Epithelial cell of prostate (primary cell): ENCODE measurements at regions not wholly inside any gene's neighbourhood (a gene's known extent, or its start where the extent isn't known, plus 50 kb on each side); places are given as distances from the start of the nearest gene placed in this dataset.
A peak's percentile ranks its signal among the peaks of the same experiment; 100 is the strongest.

Experiments
- DNase-seq: peaks from one replicate; pipeline ENCODE4 v3.0.0-alpha.2; 2011; ENCODE audit warnings: low read depth, low spot score
- H3K27ac ChIP-seq: fragments of 450-650 bp; 2 replicates; pipeline ENCODE4 v1.5.1; 2017; ENCODE audit warnings: mild to moderate bottlenecking

- no peak overlapping the region for H3K27ac ChIP-seq
- DNase-seq, result no peak
Observed at GRCh38 chr18:57991552-57991951, 52.5 kb upstream of the NEDD4L start.

DNA sequence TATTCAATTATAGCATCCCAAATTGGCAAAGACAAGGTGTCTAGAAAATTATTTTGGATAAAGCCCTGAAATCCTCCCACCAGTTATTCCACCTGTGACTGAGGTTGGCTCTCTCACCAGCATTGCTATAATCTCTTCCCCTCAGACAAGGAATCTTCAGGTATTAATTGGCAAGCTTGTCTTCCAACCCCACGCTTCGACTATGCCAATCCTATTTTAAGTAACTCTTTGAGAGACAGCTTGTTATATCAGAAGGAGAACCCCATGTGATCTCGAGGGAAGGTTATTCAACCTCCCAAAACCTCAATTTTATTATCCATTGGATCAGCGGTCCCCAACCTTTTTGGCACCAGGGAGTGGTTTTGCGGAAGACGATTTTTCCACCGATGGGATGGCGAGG lies 54.5 kb upstream of the NEDD4L start:
- DNase-seq, result no peak
- no peak overlapping the region for H3K27ac ChIP-seq

- no peak for DNase-seq
- H3K27ac ChIP-seq, result no peak overlapping the region
Observed at GRCh38 chr18:57984490-57985115, 59.4 kb upstream of the NEDD4L start.

DNA sequence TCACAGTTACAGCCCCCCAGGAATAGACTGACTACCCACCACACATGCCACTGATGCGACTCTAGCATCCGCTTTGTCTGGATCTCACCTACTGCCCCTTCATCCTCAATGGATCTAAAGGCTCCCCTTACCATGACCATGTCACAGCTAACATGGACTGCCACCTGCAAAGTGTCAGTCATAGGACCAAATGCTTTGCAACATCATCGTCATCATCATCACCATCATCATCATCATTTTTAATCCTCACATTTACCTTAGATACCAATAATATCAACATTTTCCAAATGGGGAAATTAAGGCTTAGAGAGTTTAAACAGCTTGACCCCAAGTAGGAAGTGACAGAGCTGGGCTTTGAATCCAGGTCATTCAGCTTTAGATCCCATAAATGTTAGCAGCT lies 60.1 kb upstream of the NEDD4L start:
- no peak for DNase-seq
- no peak overlapping the region for H3K27ac ChIP-seq

DNA sequence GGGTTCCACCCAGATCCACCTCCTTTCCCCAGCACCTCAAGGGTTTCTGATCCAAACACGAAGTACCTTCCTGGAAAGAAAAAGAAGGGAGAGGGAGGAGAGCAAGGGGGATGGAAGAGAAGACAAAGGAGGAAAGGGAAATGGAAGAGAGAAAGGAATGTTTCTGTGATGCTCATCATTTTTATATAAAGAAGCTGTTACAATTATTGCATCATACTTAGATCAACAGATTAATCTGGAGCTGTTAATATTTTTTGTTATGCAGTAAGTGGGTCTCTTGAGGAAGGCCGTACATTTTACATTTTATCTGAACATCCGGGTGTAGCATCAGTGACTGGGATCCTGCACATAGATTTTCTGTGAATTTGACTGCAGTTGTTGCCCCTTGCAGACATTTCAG lies 60.6 kb upstream of the NEDD4L start:
- H3K27ac ChIP-seq, result no peak overlapping the region
- no peak for DNase-seq

GRCh38 chr18:57982372-57983021 lies 61.5 kb upstream of the NEDD4L start:
- DNase-seq, result no peak
- peak overlapping the region; percentile 41 for H3K27ac ChIP-seq

GRCh38 chr18:57981308-57982028 lies 62.6 kb upstream of the NEDD4L start:
- H3K27ac ChIP-seq, result peak overlapping the region; percentile 41
- no peak for DNase-seq

DNA sequence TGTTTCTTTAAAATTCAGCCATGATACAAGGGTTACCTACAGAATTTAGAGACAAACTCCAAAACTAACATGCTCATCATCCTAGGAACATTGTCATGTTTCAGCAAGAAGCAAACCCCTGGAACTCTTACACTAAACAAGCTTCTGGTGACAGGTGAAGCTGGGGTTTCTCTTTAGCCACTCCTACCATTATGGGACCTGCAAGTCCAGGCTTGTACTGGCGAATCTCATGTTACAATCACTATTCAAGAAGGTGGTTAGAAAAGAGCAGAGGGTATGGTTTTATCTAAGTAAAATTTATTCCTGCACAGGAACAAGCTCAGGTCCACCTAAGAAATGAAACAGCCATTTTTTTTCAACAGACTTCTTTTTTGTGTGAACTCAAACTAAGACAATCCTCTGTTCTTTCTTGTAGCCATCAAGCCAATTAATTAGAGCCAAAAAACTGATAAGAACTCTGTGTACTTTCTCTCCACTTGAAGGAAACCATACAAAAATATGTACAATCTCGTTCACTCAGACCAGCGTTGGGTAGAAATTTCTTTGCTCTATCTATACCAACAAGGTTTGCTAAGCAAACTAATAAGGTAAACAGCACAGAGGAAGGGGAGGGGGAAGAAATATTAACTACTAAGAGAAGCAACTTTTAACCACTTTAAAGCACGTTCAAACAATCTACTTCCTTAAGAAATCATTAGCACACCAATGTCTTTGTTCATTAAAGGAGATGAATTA lies 63.3 kb upstream of the NEDD4L start:
- no peak overlapping the region for H3K27ac ChIP-seq
- DNase-seq, result no peak

DNA sequence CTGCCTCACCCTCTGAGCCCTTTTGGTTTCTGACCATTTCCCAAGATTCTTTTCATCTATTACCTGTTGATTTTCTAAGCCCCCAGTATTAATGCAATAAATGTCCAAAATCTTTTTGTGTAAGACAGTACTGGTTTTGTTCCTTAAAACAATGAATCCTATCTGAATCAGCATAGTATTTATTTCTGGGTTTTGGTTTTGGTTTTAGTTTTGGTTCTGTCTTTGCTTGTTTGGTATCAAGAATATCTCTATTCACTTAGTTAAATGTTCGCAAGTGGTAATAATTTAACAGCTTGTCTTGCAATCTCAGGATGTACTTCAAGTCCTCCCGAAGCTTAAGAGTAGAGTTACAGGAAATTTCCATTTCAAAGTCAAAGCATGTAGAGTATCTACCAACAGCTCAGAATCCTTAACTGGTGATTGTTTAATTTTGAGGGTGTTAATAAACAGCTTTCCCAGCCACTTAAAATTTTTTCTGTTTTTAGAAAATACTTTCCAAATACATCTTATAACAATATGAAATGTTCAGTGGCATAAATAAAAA lies 67.7 kb upstream of the NEDD4L start:
- DNase-seq, result no peak
- no peak overlapping the region for H3K27ac ChIP-seq

DNA sequence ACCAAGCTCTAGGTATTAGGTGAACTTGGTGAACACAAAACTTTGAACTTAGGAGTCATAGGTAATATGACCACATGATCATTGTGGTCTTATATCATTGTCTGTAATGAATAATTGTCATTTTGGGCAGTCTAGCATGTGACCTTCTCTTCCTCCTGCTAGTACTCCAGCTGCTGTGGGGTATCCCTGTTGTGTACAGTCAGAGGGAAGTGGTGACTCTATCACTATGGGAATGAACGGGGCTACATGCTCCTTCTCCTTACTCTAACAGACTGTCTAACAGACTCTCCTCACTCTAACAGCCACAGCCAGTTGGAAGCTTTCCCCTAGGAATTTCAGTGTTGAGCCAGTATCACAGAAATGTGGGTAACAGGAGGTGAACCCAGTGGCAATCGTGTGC lies 68.2 kb upstream of the NEDD4L start:
- H3K27ac ChIP-seq, result no peak overlapping the region
- DNase-seq, result no peak

- no peak overlapping the region for H3K27ac ChIP-seq
- no peak for DNase-seq
Observed at GRCh38 chr18:57974585-57975265, 69.3 kb upstream of the NEDD4L start.

DNA sequence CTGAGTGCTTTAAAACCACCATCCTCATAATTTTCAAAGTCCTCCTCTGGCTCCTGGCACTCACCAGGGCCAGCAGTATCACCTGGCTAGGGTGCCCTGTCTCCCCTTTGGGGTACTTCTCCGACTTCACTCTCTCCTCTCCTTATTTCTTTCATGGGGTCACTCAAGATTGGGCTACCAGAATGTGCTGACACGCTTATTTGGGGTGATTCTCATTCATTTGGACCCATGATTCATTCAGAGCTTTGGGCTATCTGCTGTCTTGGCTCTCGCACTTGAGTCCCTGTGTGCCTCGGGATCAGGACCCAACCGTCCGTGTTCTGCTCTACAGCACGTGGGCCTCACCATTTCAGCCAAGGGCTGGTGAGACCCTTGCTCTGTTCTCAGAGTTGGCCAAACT lies 70.1 kb upstream of the NEDD4L start:
- H3K27ac ChIP-seq, result no peak overlapping the region
- DNase-seq, result no peak

DNA sequence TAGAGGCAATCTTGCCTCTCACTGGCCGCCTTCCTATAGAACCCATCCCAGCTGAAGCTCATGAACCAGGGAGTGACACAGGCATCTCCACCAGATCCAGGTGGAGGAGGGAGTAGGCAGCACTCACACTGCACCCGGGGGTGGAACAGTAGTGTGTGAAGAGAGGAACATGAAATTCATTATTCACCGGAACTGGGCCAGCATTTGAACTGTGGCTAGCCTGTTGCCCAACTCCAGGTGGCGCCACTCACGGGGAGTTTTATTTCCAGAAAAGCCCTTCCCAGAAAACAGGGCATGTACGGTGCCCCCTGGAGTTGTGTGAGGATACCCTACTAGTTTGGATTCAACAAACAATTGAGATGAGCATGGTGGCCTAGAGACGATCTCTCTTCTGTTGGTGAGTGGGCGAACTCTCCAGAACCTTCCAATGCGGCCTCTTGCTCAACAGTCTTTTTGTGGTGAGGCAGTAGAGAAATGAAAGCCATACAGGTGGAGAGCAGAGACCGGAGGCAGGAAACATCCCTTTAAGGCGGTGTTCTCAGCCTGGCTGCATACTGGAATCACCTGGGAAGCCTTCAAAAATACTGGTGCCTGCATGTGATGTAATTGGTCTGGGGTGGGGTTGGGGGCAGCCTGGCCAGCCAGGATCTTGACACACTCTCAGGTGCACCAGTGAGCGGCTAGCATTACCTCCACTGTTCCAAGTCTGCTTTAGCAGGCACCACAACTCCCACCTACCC lies 73.5 kb upstream of the NEDD4L start:
- H3K27ac ChIP-seq, result no peak overlapping the region
- DNase-seq, result no peak

DNA sequence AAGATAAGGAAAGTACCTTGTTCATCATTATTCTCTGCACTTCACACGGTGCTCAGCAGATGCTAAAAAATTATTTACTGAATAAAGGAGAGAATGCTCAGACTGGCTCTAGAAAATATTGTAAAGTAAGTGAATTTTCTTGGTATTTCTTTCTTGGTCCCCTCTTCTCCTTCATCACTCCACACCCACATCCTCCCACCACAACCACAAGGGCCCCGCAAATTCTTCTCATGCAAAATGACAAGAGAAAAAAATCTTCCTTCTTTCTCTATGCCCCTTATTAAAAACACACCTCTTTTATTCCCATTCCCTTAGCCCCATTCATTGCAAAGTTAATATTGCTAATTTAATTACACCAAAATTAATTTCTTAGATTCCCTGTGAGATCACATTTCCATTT lies 74.2 kb upstream of the NEDD4L start:
- DNase-seq, result no peak

GRCh38 chr18:57965246-57965645 lies 78.8 kb upstream of the NEDD4L start:
- H3K27ac ChIP-seq, result no peak overlapping the region
- DNase-seq, result no peak

More for the DNA sequence above, 74.2 kb upstream of the NEDD4L start:
- H3K27ac ChIP-seq, result no peak overlapping the region

GRCh38 chr18:57961876-57962505 lies 82.0 kb upstream of the NEDD4L start:
- H3K27ac ChIP-seq, result no peak overlapping the region
- no peak for DNase-seq

GRCh38 chr18:57961411-57961810 lies 82.6 kb upstream of the NEDD4L start:
- no peak overlapping the region for H3K27ac ChIP-seq
- DNase-seq, result no peak

- no peak overlapping the region for H3K27ac ChIP-seq
- peak; percentile 64 for DNase-seq
Observed at GRCh38 chr18:57959278-57959677, 84.7 kb upstream of the NEDD4L start.

DNA sequence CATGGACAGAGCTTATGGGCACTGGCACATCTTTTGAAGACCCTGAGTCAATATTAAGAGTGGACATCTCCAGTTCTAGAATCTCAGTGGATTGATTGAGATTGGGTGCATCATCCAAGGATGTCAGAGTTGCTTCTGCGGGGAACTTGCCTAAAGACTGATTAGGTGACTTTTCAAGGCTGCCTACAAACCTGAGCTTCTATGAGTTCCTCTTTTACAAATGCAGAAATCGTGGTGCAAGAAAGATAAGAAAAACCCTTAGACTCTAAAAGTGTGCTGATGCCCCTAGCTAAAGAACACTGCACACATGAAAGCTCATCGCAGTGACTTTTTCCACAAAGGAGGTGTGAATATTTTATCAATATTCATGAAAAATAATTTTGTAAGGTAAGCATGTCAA lies 86.8 kb upstream of the NEDD4L start:
- no peak for DNase-seq
- no peak overlapping the region for H3K27ac ChIP-seq
